ENCODE measurements at regions not wholly inside any gene's neighbourhood (a gene's known extent, or its start where the extent isn't known, plus 50 kb on each side); places are given as distances from the start of the nearest gene placed in this dataset.

- TF ChIP-seq POLR2A (IDR thresholded peaks at IDR 0.05) (no peak), POLR2AphosphoS5 (IDR thresholded peaks at IDR 0.05) (no peak), CTCF (IDR thresholded peaks at IDR 0.05) (no peak)
Measured at GRCh38 chr22:26768156-26768515, 110.7 kb downstream of the MIAT start.

All from prostate gland (tissue), 2 donors.